ENCODE measurements at regions not wholly inside any gene's neighbourhood (a gene's known extent, or its start where the extent isn't known, plus 50 kb on each side); places are given as distances from the start of the nearest gene placed in this dataset.
A peak's percentile ranks its signal among the peaks of the same experiment; 100 is the strongest.
"Not testable (repeated sequence)": the region's sequence is repeated elsewhere in the genome, so short reads cannot be mapped to it uniquely, and the experiment has no call there.

- Mint-ChIP-seq H3K4me1 (no peaks in the 10 kb centered on the region), H3K9me3 (peaks cover 9 to 31% (median 21%) of the 10 kb centered on the region in 7 donors), H3K36me3 (no peaks in the 10 kb centered on the region), H3K27me3 (ENCODE audit: low read depth in 3 of 3) (no peaks in the 10 kb centered on the region), H3K27ac (peak overlapping the region in 1 of 7 donors; percentile 46), H3K4me3 (no peak overlapping the region)
- no peaks in the 10 kb centered on the region for H3K4me1 ChIP-seq (ENCODE audit: control insufficient read depth in 1 of 2, insufficient read depth in 2 of 2, low read length in 2 of 2)
- no peak overlapping the region for H3K9ac ChIP-seq (ENCODE audit: insufficient read depth, low read length, poor library complexity, severe bottlenecking)
- no peaks in the 10 kb centered on the region for H3K36me3 ChIP-seq (replicated peaks in 1 of 2; ENCODE audit: control insufficient read depth in 1 of 2, insufficient read depth in 2 of 2, low read length in 2 of 2)
- WGBS (ENCODE audit: insufficient coverage): 100% methylated on average over 2 of the region's 3 CpGs
- H3K4me3 ChIP-seq (replicated peaks in 1 of 3; ENCODE audit: low read depth in 2 of 3, low read length in 3 of 3): no peak overlapping the region
- H3K27me3 ChIP-seq (ENCODE audit: control insufficient read depth in 2 of 2, insufficient read depth in 2 of 2, low read length in 2 of 2): no peaks in the 10 kb centered on the region
- H3K79me2 ChIP-seq (ENCODE audit: insufficient read depth, low read length): no peaks in the 10 kb centered on the region
- H4K20me1 ChIP-seq (ENCODE audit: insufficient read depth, low read length): no peaks in the 10 kb centered on the region
- no peak for TF ChIP-seq CTCF (IDR thresholded peaks at IDR 0.05)
- intact Hi-C loops (cut with micrococcal nuclease): no loop called here
- no peak overlapping the region for H3K4me2 ChIP-seq (replicated peaks; ENCODE audit: extremely low read depth, low read length, poor library complexity, severe bottlenecking)
- H2AFZ ChIP-seq (ENCODE audit: insufficient read depth, low read depth, low read length, poor library complexity, severe bottlenecking): no peak overlapping the region
- H3K27ac ChIP-seq (ENCODE audit: low read depth in 1 of 2, low read length in 2 of 2): no peak overlapping the region
- peaks cover 27 to 52% of the 10 kb centered on the region in 2 donors for H3K9me3 ChIP-seq (replicated peaks in 1 of 2; ENCODE audit: control insufficient read depth in 1 of 2, insufficient read depth in 1 of 2, low read length in 2 of 2)
- DNase-seq: no peak
These were observed 608.5 kb downstream of the PDHA2 start for GRCh38 chr4:96448315-96448872.

- Histone ChIP-seq H3K36me3 (replicated peaks in 1 of 2; ENCODE audit: control insufficient read depth in 1 of 2, insufficient read depth in 2 of 2, low read length in 2 of 2) (no peaks in the 10 kb centered on the region), H2AFZ (ENCODE audit: insufficient read depth, low read depth, low read length, poor library complexity, severe bottlenecking) (no peak overlapping the region), H3K27me3 (ENCODE audit: control insufficient read depth in 2 of 2, insufficient read depth in 2 of 2, low read length in 2 of 2) (no peaks in the 10 kb centered on the region), H3K4me2 (replicated peaks; ENCODE audit: extremely low read depth, low read length, poor library complexity, severe bottlenecking) (no peak overlapping the region), H3K79me2 (ENCODE audit: insufficient read depth, low read length) (no peaks in the 10 kb centered on the region), H3K9ac (ENCODE audit: insufficient read depth, low read length, poor library complexity, severe bottlenecking) (no peak overlapping the region), H3K27ac (ENCODE audit: low read depth in 1 of 2, low read length in 2 of 2) (no peak overlapping the region), H3K9me3 (replicated peaks in 1 of 2; ENCODE audit: control insufficient read depth in 1 of 2, insufficient read depth in 1 of 2, low read length in 2 of 2) (peaks cover 29 to 30% of the 10 kb centered on the region in 2 donors), H3K4me1 (ENCODE audit: control insufficient read depth in 1 of 2, insufficient read depth in 2 of 2, low read length in 2 of 2) (no peaks in the 10 kb centered on the region), H4K20me1 (ENCODE audit: insufficient read depth, low read length) (no peaks in the 10 kb centered on the region), H3K4me3 (replicated peaks in 1 of 3; ENCODE audit: low read depth in 2 of 3, low read length in 3 of 3) (no peak overlapping the region)
- no peak for DNase-seq
- Mint-ChIP-seq H3K4me3 (no peak overlapping the region), H3K36me3 (no peaks in the 10 kb centered on the region), H3K4me1 (no peaks in the 10 kb centered on the region), H3K27me3 (ENCODE audit: low read depth in 3 of 3) (no peaks in the 10 kb centered on the region), H3K27ac (no peak overlapping the region), H3K9me3 (peaks cover 9 to 28% (median 18%) of the 10 kb centered on the region in 7 donors)
- 90% methylated on average over 6 of the region's 6 CpGs for WGBS (ENCODE audit: insufficient coverage)
- TF ChIP-seq CTCF (IDR thresholded peaks at IDR 0.05): no peak
- intact Hi-C loops (cut with micrococcal nuclease): no loop called here
These were observed 615.3 kb downstream of the PDHA2 start for GRCh38 chr4:96455045-96455720.

- H3K4me2 ChIP-seq (replicated peaks; ENCODE audit: extremely low read depth, low read length, poor library complexity, severe bottlenecking); H3K36me3 Mint-ChIP-seq; H3K36me3 ChIP-seq (replicated peaks in 1 of 2; ENCODE audit: control insufficient read depth in 1 of 2, insufficient read depth in 2 of 2, low read length in 2 of 2); H4K20me1 ChIP-seq (ENCODE audit: insufficient read depth, low read length); H3K4me3 Mint-ChIP-seq; H3K4me1 Mint-ChIP-seq; H3K79me2 ChIP-seq (ENCODE audit: insufficient read depth, low read length); H2AFZ ChIP-seq (ENCODE audit: insufficient read depth, low read depth, low read length, poor library complexity, severe bottlenecking); intact Hi-C loops (cut with micrococcal nuclease); DNase-seq; H3K4me1 ChIP-seq (ENCODE audit: control insufficient read depth in 1 of 2, insufficient read depth in 2 of 2, low read length in 2 of 2); H3K4me3 ChIP-seq (replicated peaks in 1 of 3; ENCODE audit: low read depth in 2 of 3, low read length in 3 of 3); H3K27ac ChIP-seq (ENCODE audit: low read depth in 1 of 2, low read length in 2 of 2); H3K27ac Mint-ChIP-seq; H3K27me3 ChIP-seq (ENCODE audit: control insufficient read depth in 2 of 2, insufficient read depth in 2 of 2, low read length in 2 of 2); H3K9ac ChIP-seq (ENCODE audit: insufficient read depth, low read length, poor library complexity, severe bottlenecking); H3K27me3 Mint-ChIP-seq (ENCODE audit: low read depth in 3 of 3): not testable (repeated sequence)
- 100% methylated on average over 2 of the region's 4 CpGs for WGBS (ENCODE audit: insufficient coverage)
- H3K9me3 Mint-ChIP-seq: peaks cover 6 to 20% (median 15%) of the 10 kb centered on the region in 7 donors
- peaks cover 19% of the 10 kb centered on the region in 2 donors for H3K9me3 ChIP-seq (replicated peaks in 1 of 2; ENCODE audit: control insufficient read depth in 1 of 2, insufficient read depth in 1 of 2, low read length in 2 of 2)
These were observed 618.1 kb downstream of the PDHA2 start for GRCh38 chr4:96458031-96458430.
